ENCODE measurements at regions not wholly inside any gene's neighbourhood (a gene's known extent, or its start where the extent isn't known, plus 50 kb on each side); places are given as distances from the start of the nearest gene placed in this dataset.

GRCh38 chr2:67212203-67212602 lies 184.9 kb upstream of the ETAA1 start:
- Histone ChIP-seq H3K4me1 (ENCODE audit: control insufficient read depth, insufficient read depth, low read length) (peaks cover 13% of the 10 kb centered on the region), H3K9ac (ENCODE audit: low read length in 2 of 2) (no peak overlapping the region), H3K27ac (ENCODE audit: low read length) (no peak overlapping the region), H3K36me3 (ENCODE audit: control insufficient read depth in 2 of 2, insufficient read depth in 2 of 2, low read length in 2 of 2) (no peaks in the 10 kb centered on the region), H3K27me3 (ENCODE audit: control insufficient read depth in 1 of 2, insufficient read depth in 2 of 2, low read length in 2 of 2) (no peaks in the 10 kb centered on the region), H3K9me3 (ENCODE audit: control insufficient read depth in 2 of 2, low read length in 2 of 2) (no peaks in the 10 kb centered on the region), H3K4me3 (ENCODE audit: low read length in 2 of 2) (no peak overlapping the region)

GRCh38 chr2:67213270-67213670 lies 183.9 kb upstream of the ETAA1 start:
- Histone ChIP-seq H3K36me3 (ENCODE audit: control insufficient read depth in 2 of 2, insufficient read depth in 2 of 2, low read length in 2 of 2) (no peaks in the 10 kb centered on the region), H3K27ac (ENCODE audit: low read length) (no peak overlapping the region), H3K9me3 (ENCODE audit: control insufficient read depth in 2 of 2, low read length in 2 of 2) (peaks cover 0 to 3% of the 10 kb centered on the region in 2 donors), H3K4me1 (ENCODE audit: control insufficient read depth, insufficient read depth, low read length) (peaks cover 13% of the 10 kb centered on the region), H3K9ac (ENCODE audit: low read length in 2 of 2) (no peak overlapping the region), H3K27me3 (ENCODE audit: control insufficient read depth in 1 of 2, insufficient read depth in 2 of 2, low read length in 2 of 2) (no peaks in the 10 kb centered on the region), H3K4me3 (ENCODE audit: low read length in 2 of 2) (no peak overlapping the region)

GRCh38 chr2:67213677-67214402 lies 183.3 kb upstream of the ETAA1 start:
- H3K4me3 ChIP-seq (ENCODE audit: low read length in 2 of 2) = no peak overlapping the region
- no peaks in the 10 kb centered on the region for H3K36me3 ChIP-seq (ENCODE audit: control insufficient read depth in 2 of 2, insufficient read depth in 2 of 2, low read length in 2 of 2)
- H3K4me1 ChIP-seq (ENCODE audit: control insufficient read depth, insufficient read depth, low read length) = peaks cover 13% of the 10 kb centered on the region
- H3K27ac ChIP-seq (ENCODE audit: low read length) = no peak overlapping the region
- no peaks in the 10 kb centered on the region for H3K27me3 ChIP-seq (ENCODE audit: control insufficient read depth in 1 of 2, insufficient read depth in 2 of 2, low read length in 2 of 2)
- H3K9me3 ChIP-seq (ENCODE audit: control insufficient read depth in 2 of 2, low read length in 2 of 2) = peaks cover 0 to 3% of the 10 kb centered on the region in 2 donors
- no peak overlapping the region for H3K9ac ChIP-seq (ENCODE audit: low read length in 2 of 2)

- Histone ChIP-seq H3K9me3 (ENCODE audit: control insufficient read depth in 2 of 2, low read length in 2 of 2) (peaks cover 0 to 3% of the 10 kb centered on the region in 2 donors), H3K27ac (ENCODE audit: low read length) (peak overlapping the region; percentile 67), H3K4me3 (ENCODE audit: low read length in 2 of 2) (no peak overlapping the region), H3K36me3 (ENCODE audit: control insufficient read depth in 2 of 2, insufficient read depth in 2 of 2, low read length in 2 of 2) (no peaks in the 10 kb centered on the region), H3K9ac (ENCODE audit: low read length in 2 of 2) (peak overlapping the region in 1 of 2 donors; percentile 11), H3K27me3 (ENCODE audit: control insufficient read depth in 1 of 2, insufficient read depth in 2 of 2, low read length in 2 of 2) (no peaks in the 10 kb centered on the region), H3K4me1 (ENCODE audit: control insufficient read depth, insufficient read depth, low read length) (peaks cover 18% of the 10 kb centered on the region)
Observed at GRCh38 chr2:67214585-67215185, 182.4 kb upstream of the ETAA1 start.

GRCh38 chr2:67215214-67216055 lies 181.7 kb upstream of the ETAA1 start:
- peaks cover 18% of the 10 kb centered on the region for H3K4me1 ChIP-seq (ENCODE audit: control insufficient read depth, insufficient read depth, low read length)

GRCh38 chr2:67216103-67216502 lies 181.0 kb upstream of the ETAA1 start:
- peak overlapping the region; percentile 67 for H3K27ac ChIP-seq (ENCODE audit: low read length)
- peaks cover 0 to 3% of the 10 kb centered on the region in 2 donors for H3K9me3 ChIP-seq (ENCODE audit: control insufficient read depth in 2 of 2, low read length in 2 of 2)
- H3K36me3 ChIP-seq (ENCODE audit: control insufficient read depth in 2 of 2, insufficient read depth in 2 of 2, low read length in 2 of 2) = no peaks in the 10 kb centered on the region
- H3K4me1 ChIP-seq (ENCODE audit: control insufficient read depth, insufficient read depth, low read length) = peaks cover 18% of the 10 kb centered on the region
- peak overlapping the region in 1 of 2 donors; percentile 8 for H3K4me3 ChIP-seq (ENCODE audit: low read length in 2 of 2)
- no peaks in the 10 kb centered on the region for H3K27me3 ChIP-seq (ENCODE audit: control insufficient read depth in 1 of 2, insufficient read depth in 2 of 2, low read length in 2 of 2)
- peak overlapping the region in 1 of 2 donors; percentile 44 for H3K9ac ChIP-seq (ENCODE audit: low read length in 2 of 2)

More at GRCh38 chr2:67215214-67216055, 181.7 kb upstream of the ETAA1 start:
- Histone ChIP-seq H3K9ac (ENCODE audit: low read length in 2 of 2) (peak overlapping the region; percentile 13 to 44), H3K27me3 (ENCODE audit: control insufficient read depth in 1 of 2, insufficient read depth in 2 of 2, low read length in 2 of 2) (no peaks in the 10 kb centered on the region), H3K36me3 (ENCODE audit: control insufficient read depth in 2 of 2, insufficient read depth in 2 of 2, low read length in 2 of 2) (no peaks in the 10 kb centered on the region), H3K27ac (ENCODE audit: low read length) (peak overlapping the region; percentile 67), H3K9me3 (ENCODE audit: control insufficient read depth in 2 of 2, low read length in 2 of 2) (peaks cover 0 to 3% of the 10 kb centered on the region in 2 donors), H3K4me3 (ENCODE audit: low read length in 2 of 2) (peak overlapping the region in 1 of 2 donors; percentile 8)

GRCh38 chr2:67216881-67217280 lies 180.3 kb upstream of the ETAA1 start:
- Histone ChIP-seq H3K27me3 (ENCODE audit: control insufficient read depth in 1 of 2, insufficient read depth in 2 of 2, low read length in 2 of 2) (no peaks in the 10 kb centered on the region), H3K4me3 (ENCODE audit: low read length in 2 of 2) (no peak overlapping the region), H3K36me3 (ENCODE audit: control insufficient read depth in 2 of 2, insufficient read depth in 2 of 2, low read length in 2 of 2) (no peaks in the 10 kb centered on the region), H3K4me1 (ENCODE audit: control insufficient read depth, insufficient read depth, low read length) (peaks cover 18% of the 10 kb centered on the region), H3K27ac (ENCODE audit: low read length) (peak overlapping the region; percentile 67), H3K9ac (ENCODE audit: low read length in 2 of 2) (no peak overlapping the region), H3K9me3 (ENCODE audit: control insufficient read depth in 2 of 2, low read length in 2 of 2) (peaks cover 0 to 3% of the 10 kb centered on the region in 2 donors)

- no peak overlapping the region for H3K9ac ChIP-seq (ENCODE audit: low read length in 2 of 2)
- peaks cover 18% of the 10 kb centered on the region for H3K4me1 ChIP-seq (ENCODE audit: control insufficient read depth, insufficient read depth, low read length)
- H3K27ac ChIP-seq (ENCODE audit: low read length) = no peak overlapping the region
- H3K36me3 ChIP-seq (ENCODE audit: control insufficient read depth in 2 of 2, insufficient read depth in 2 of 2, low read length in 2 of 2) = no peaks in the 10 kb centered on the region
- no peak overlapping the region for H3K4me3 ChIP-seq (ENCODE audit: low read length in 2 of 2)
- no peaks in the 10 kb centered on the region for H3K27me3 ChIP-seq (ENCODE audit: control insufficient read depth in 1 of 2, insufficient read depth in 2 of 2, low read length in 2 of 2)
- H3K9me3 ChIP-seq (ENCODE audit: control insufficient read depth in 2 of 2, low read length in 2 of 2) = peaks cover 0 to 3% of the 10 kb centered on the region in 2 donors
Observed at GRCh38 chr2:67217398-67217797, 179.7 kb upstream of the ETAA1 start.

- H3K9me3 ChIP-seq (ENCODE audit: control insufficient read depth in 2 of 2, low read length in 2 of 2) = peaks cover 0 to 3% of the 10 kb centered on the region in 2 donors
Observed at GRCh38 chr2:67218056-67218455, 179.1 kb upstream of the ETAA1 start.

GRCh38 chr2:67219651-67220050 lies 177.5 kb upstream of the ETAA1 start:
- peaks cover 16% of the 10 kb centered on the region for H3K4me1 ChIP-seq (ENCODE audit: control insufficient read depth, insufficient read depth, low read length)
- H3K27me3 ChIP-seq (ENCODE audit: control insufficient read depth in 1 of 2, insufficient read depth in 2 of 2, low read length in 2 of 2) = no peaks in the 10 kb centered on the region
- H3K27ac ChIP-seq (ENCODE audit: low read length) = peak overlapping the region; percentile 13
- peaks cover 0 to 3% of the 10 kb centered on the region in 2 donors for H3K9me3 ChIP-seq (ENCODE audit: control insufficient read depth in 2 of 2, low read length in 2 of 2)
- no peak overlapping the region for H3K9ac ChIP-seq (ENCODE audit: low read length in 2 of 2)
- no peaks in the 10 kb centered on the region for H3K36me3 ChIP-seq (ENCODE audit: control insufficient read depth in 2 of 2, insufficient read depth in 2 of 2, low read length in 2 of 2)
- H3K4me3 ChIP-seq (ENCODE audit: low read length in 2 of 2) = no peak overlapping the region

More at GRCh38 chr2:67218056-67218455, 179.1 kb upstream of the ETAA1 start:
- no peak overlapping the region for H3K27ac ChIP-seq (ENCODE audit: low read length)
- no peak overlapping the region for H3K4me3 ChIP-seq (ENCODE audit: low read length in 2 of 2)
- no peaks in the 10 kb centered on the region for H3K27me3 ChIP-seq (ENCODE audit: control insufficient read depth in 1 of 2, insufficient read depth in 2 of 2, low read length in 2 of 2)
- peaks cover 18% of the 10 kb centered on the region for H3K4me1 ChIP-seq (ENCODE audit: control insufficient read depth, insufficient read depth, low read length)
- no peaks in the 10 kb centered on the region for H3K36me3 ChIP-seq (ENCODE audit: control insufficient read depth in 2 of 2, insufficient read depth in 2 of 2, low read length in 2 of 2)
- no peak overlapping the region for H3K9ac ChIP-seq (ENCODE audit: low read length in 2 of 2)
